Neuronal stem cell (in vitro differentiated cells): ENCODE measurements at regions not wholly inside any gene's neighbourhood (a gene's known extent, or its start where the extent isn't known, plus 50 kb on each side); places are given as distances from the start of the nearest gene placed in this dataset.

ENCODE experiments used
- DNase-seq: peaks from one replicate; pipeline ENCODE4 v3.0.0-alpha.2; 2013; ENCODE audit warnings: low spot score
- H2AFZ ChIP-seq: one replicate; pipeline ENCODE4 v1.6.1; 2013; ENCODE audit warnings: mild to moderate bottlenecking, low read length, inconsistent platforms
- H2AK5ac ChIP-seq: 2 replicates; pipeline ENCODE4 v1.6.1; 2013; ENCODE audit warnings: low read depth, mild to moderate bottlenecking, inconsistent platforms, low read length, moderate library complexity, mixed read lengths
- H2BK120ac ChIP-seq: 2 replicates; pipeline ENCODE4 v1.6.1; 2013; ENCODE audit warnings: low read depth, mild to moderate bottlenecking, inconsistent platforms, low read length, moderate library complexity, mixed read lengths
- H2BK12ac ChIP-seq: one replicate; pipeline ENCODE4 v1.6.1; 2013; ENCODE audit warnings: low read length, inconsistent platforms
- H2BK15ac ChIP-seq: 2 replicates; pipeline ENCODE4 v1.6.1; 2013; ENCODE audit warnings: mild to moderate bottlenecking, low read length, inconsistent platforms, mixed read lengths
- H2BK5ac ChIP-seq: one replicate; pipeline ENCODE4 v1.6.1; 2013; ENCODE audit warnings: inconsistent platforms, mild to moderate bottlenecking, low read length, moderate library complexity
- H3K14ac ChIP-seq: one replicate; pipeline ENCODE4 v1.6.1; 2013; ENCODE audit warnings: low read length, inconsistent platforms
- H3K18ac ChIP-seq: 2 replicates; pipeline ENCODE4 v1.6.1; 2013; ENCODE audit warnings: low read length, inconsistent platforms
- H3K23ac ChIP-seq: 2 replicates; pipeline ENCODE4 v1.6.1; 2013; ENCODE audit warnings: low read depth, mild to moderate bottlenecking, mixed read lengths, low read length, inconsistent platforms; ENCODE audit not compliant: poor library complexity
- H3K27ac ChIP-seq: replicated peaks from 3 replicates; pipeline ENCODE4 v1.5.1; 2013; ENCODE audit warnings: low read length, inconsistent platforms
- H3K27me3 ChIP-seq, 3 experiments: 2 replicates each; pipeline ENCODE4 v1.6.1; 2013; ENCODE audit warnings: low read length in 3 of 3, mild to moderate bottlenecking in 2 of 3, inconsistent platforms in 1 of 3, low read depth in 1 of 3, mixed read lengths in 1 of 3, moderate library complexity in 1 of 3; ENCODE audit not compliant: control insufficient read depth in 3 of 3, insufficient read depth in 3 of 3
- H3K36me3 ChIP-seq, 2 donors: replicated peaks in 1 of 2; 2 replicates each; pipeline ENCODE4 v1.6.1; 2013; ENCODE audit warnings: low read length in 2 of 2; ENCODE audit not compliant: control insufficient read depth in 2 of 2, insufficient read depth in 2 of 2
- H3K4ac ChIP-seq: 2 replicates; pipeline ENCODE4 v1.6.1; 2013; ENCODE audit warnings: inconsistent platforms, mild to moderate bottlenecking, low read length, moderate library complexity
- H3K4me1 ChIP-seq, 2 donors: 1 replicate in 1 of 2; 2 replicates in 1 of 2; pipeline ENCODE4 v1.6.1; 2013; ENCODE audit warnings: low read length in 2 of 2, low read depth in 1 of 2; ENCODE audit not compliant: control insufficient read depth in 2 of 2, insufficient read depth in 1 of 2
- H3K4me2 ChIP-seq: one replicate; pipeline ENCODE4 v1.6.1; 2013; ENCODE audit warnings: mild to moderate bottlenecking, low read length, inconsistent platforms; ENCODE audit not compliant: insufficient read depth, poor library complexity, severe bottlenecking
- H3K4me3 ChIP-seq, 2 donors: 2 replicates each; pipeline ENCODE4 v1.5.1; 2013; ENCODE audit warnings: low read length in 2 of 2, mild to moderate bottlenecking in 2 of 2, inconsistent platforms in 1 of 2, moderate library complexity in 1 of 2
- H3K79me1 ChIP-seq: one replicate; pipeline ENCODE4 v1.6.1; 2013; ENCODE audit warnings: low read depth, mild to moderate bottlenecking, inconsistent platforms, low read length, moderate library complexity
- H3K9ac ChIP-seq: one replicate; pipeline ENCODE4 v1.6.1; 2013; ENCODE audit warnings: mild to moderate bottlenecking, low read depth, low read length, inconsistent platforms; ENCODE audit not compliant: poor library complexity
- H3K9me3 ChIP-seq, 2 donors: replicated peaks in 1 of 2; 2 replicates each; pipeline versions ENCODE3 to v1.6.1; 2013; ENCODE audit warnings: low read length in 2 of 2, mild to moderate bottlenecking in 2 of 2, inconsistent platforms in 1 of 2, low read depth in 1 of 2, mixed read lengths in 1 of 2, moderate library complexity in 1 of 2; ENCODE audit not compliant: control insufficient read depth in 2 of 2, insufficient read depth in 1 of 2
- H4K8ac ChIP-seq: one replicate; pipeline ENCODE4 v1.6.1; 2013; ENCODE audit warnings: low read depth, mild to moderate bottlenecking, inconsistent platforms, low read length, moderate library complexity
- H4K91ac ChIP-seq: one replicate; pipeline ENCODE4 v1.6.1; 2013; ENCODE audit warnings: low read length, low read depth, mild to moderate bottlenecking, inconsistent platforms; ENCODE audit not compliant: poor library complexity
- WGBS, 2 donors: extraction: QIAGEN DNeasy Blood & Tissue Kit; methylation state at CpG; one replicate each; pipeline ENCODE4 v1.1.7; 2013; ENCODE audit warnings: missing lambda C conversion rate in 2 of 2, mixed read lengths in 1 of 2; ENCODE audit not compliant: insufficient read length in 2 of 2, insufficient replicate concordance in 1 of 2; ENCODE audit errors: extremely low coverage in 2 of 2; 5-methylcytosine and 5-hydroxymethylcytosine counted together

GRCh38 chr4:59994118-59994517 lies 1206.0 kb upstream of the ADGRL3 start:
- no peaks in the 10 kb centered on the region for H3K36me3 ChIP-seq
- H3K9me3 ChIP-seq = peaks cover 1 to 5% of the 10 kb centered on the region in 2 donors
- no peaks in the 10 kb centered on the region for H3K27me3 ChIP-seq
- no peak overlapping the region for H3K18ac ChIP-seq
- H2BK5ac ChIP-seq = no peak overlapping the region
- no peak overlapping the region for H3K4ac ChIP-seq
- no peak overlapping the region for H2BK120ac ChIP-seq
- no peak for DNase-seq
- no peak overlapping the region for H2AFZ ChIP-seq
- no CpG with 5 or more reads among the region's 1 CpG for WGBS, 2 donors
- H3K9ac ChIP-seq = no peak overlapping the region
- H4K91ac ChIP-seq = no peak overlapping the region
- no peak overlapping the region for H2BK12ac ChIP-seq
- H3K4me2 ChIP-seq = no peak overlapping the region
- H3K4me3 ChIP-seq = no peak overlapping the region
- H2AK5ac ChIP-seq = no peak overlapping the region
- no peak overlapping the region for H3K27ac ChIP-seq
- no peaks in the 10 kb centered on the region for H3K4me1 ChIP-seq
- H3K14ac ChIP-seq = no peak overlapping the region
- H2BK15ac ChIP-seq = no peak overlapping the region
- H3K79me1 ChIP-seq = no peaks in the 10 kb centered on the region
- no peak overlapping the region for H3K23ac ChIP-seq
- no peak overlapping the region for H4K8ac ChIP-seq

- H3K27me3 ChIP-seq = no peaks in the 10 kb centered on the region
- no peak overlapping the region for H3K4me3 ChIP-seq
- H2AFZ ChIP-seq = no peak overlapping the region
- H3K23ac ChIP-seq = no peak overlapping the region
- no peaks in the 10 kb centered on the region for H3K79me1 ChIP-seq
- H3K4me1 ChIP-seq = no peaks in the 10 kb centered on the region
- no peak overlapping the region for H4K8ac ChIP-seq
- no peak overlapping the region for H3K4me2 ChIP-seq
- H3K4ac ChIP-seq = no peak overlapping the region
- no peaks in the 10 kb centered on the region for H3K36me3 ChIP-seq
- no peak overlapping the region for H3K14ac ChIP-seq
- no peak overlapping the region for H3K18ac ChIP-seq
- H2BK120ac ChIP-seq = no peak overlapping the region
- H3K9me3 ChIP-seq = peaks cover 0 to 3% of the 10 kb centered on the region in 2 donors
- no peak overlapping the region for H2AK5ac ChIP-seq
- no peak for DNase-seq
- H2BK15ac ChIP-seq = no peak overlapping the region
- no peak overlapping the region for H2BK12ac ChIP-seq
- no peak overlapping the region for H3K27ac ChIP-seq
- H3K9ac ChIP-seq = no peak overlapping the region
- no CpG with 5 or more reads among the region's 3 CpGs for WGBS, 2 donors
- H2BK5ac ChIP-seq = no peak overlapping the region
- no peak overlapping the region for H4K91ac ChIP-seq
Observed at GRCh38 chr4:60002603-60003337, 1197.4 kb upstream of the ADGRL3 start.

- H3K14ac ChIP-seq = no peak overlapping the region
- H3K23ac ChIP-seq = no peak overlapping the region
- no peaks in the 10 kb centered on the region for H3K36me3 ChIP-seq
- H3K79me1 ChIP-seq = no peaks in the 10 kb centered on the region
- H2BK120ac ChIP-seq = no peak overlapping the region
- no peak overlapping the region for H2AK5ac ChIP-seq
- H2BK15ac ChIP-seq = no peak overlapping the region
- H3K4ac ChIP-seq = no peak overlapping the region
- H4K8ac ChIP-seq = no peak overlapping the region
- H3K9ac ChIP-seq = no peak overlapping the region
- H3K4me2 ChIP-seq = no peak overlapping the region
- no peak overlapping the region for H3K27ac ChIP-seq
- no peak overlapping the region for H2AFZ ChIP-seq
- WGBS, 2 donors = no CpG with 5 or more reads among the region's 2 CpGs
- no peak overlapping the region for H4K91ac ChIP-seq
- no peak overlapping the region for H2BK5ac ChIP-seq
- H3K4me1 ChIP-seq = no peaks in the 10 kb centered on the region
- H3K4me3 ChIP-seq = no peak overlapping the region
- DNase-seq = no peak
- no peak overlapping the region for H3K18ac ChIP-seq
- peaks cover 0 to 1% of the 10 kb centered on the region in 2 donors for H3K9me3 ChIP-seq
- no peak overlapping the region for H2BK12ac ChIP-seq
- no peaks in the 10 kb centered on the region for H3K27me3 ChIP-seq
Observed at GRCh38 chr4:60013464-60014184, 1186.5 kb upstream of the ADGRL3 start.

GRCh38 chr4:60016971-60017370 lies 1183.2 kb upstream of the ADGRL3 start:
- no peak overlapping the region for H2BK12ac ChIP-seq

More at GRCh38 chr4:60016971-60017370, 1183.2 kb upstream of the ADGRL3 start:
- H3K9me3 ChIP-seq = no peaks in the 10 kb centered on the region
- H3K27me3 ChIP-seq = no peaks in the 10 kb centered on the region
- no peak overlapping the region for H3K14ac ChIP-seq
- no peak overlapping the region for H4K91ac ChIP-seq
- H3K36me3 ChIP-seq = no peaks in the 10 kb centered on the region
- no peak overlapping the region for H2AK5ac ChIP-seq
- H3K23ac ChIP-seq = no peak overlapping the region
- no peak overlapping the region for H3K4me2 ChIP-seq
- no peak overlapping the region for H4K8ac ChIP-seq
- H3K18ac ChIP-seq = no peak overlapping the region
- no peaks in the 10 kb centered on the region for H3K79me1 ChIP-seq
- H3K9ac ChIP-seq = no peak overlapping the region
- H2BK15ac ChIP-seq = no peak overlapping the region
- no peak for DNase-seq
- no peak overlapping the region for H3K27ac ChIP-seq
- no peak overlapping the region for H2AFZ ChIP-seq
- H3K4me1 ChIP-seq = no peaks in the 10 kb centered on the region
- no peak overlapping the region for H2BK5ac ChIP-seq
- H3K4ac ChIP-seq = no peak overlapping the region
- no peak overlapping the region for H2BK120ac ChIP-seq
- WGBS, 2 donors = no CpG with 5 or more reads among the region's 1 CpG
- H3K4me3 ChIP-seq = no peak overlapping the region
